ENCODE measurements at regions not wholly inside any gene's neighbourhood (a gene's known extent, or its start where the extent isn't known, plus 50 kb on each side); places are given as distances from the start of the nearest gene placed in this dataset.

- TF ChIP-seq, protein P1, sequence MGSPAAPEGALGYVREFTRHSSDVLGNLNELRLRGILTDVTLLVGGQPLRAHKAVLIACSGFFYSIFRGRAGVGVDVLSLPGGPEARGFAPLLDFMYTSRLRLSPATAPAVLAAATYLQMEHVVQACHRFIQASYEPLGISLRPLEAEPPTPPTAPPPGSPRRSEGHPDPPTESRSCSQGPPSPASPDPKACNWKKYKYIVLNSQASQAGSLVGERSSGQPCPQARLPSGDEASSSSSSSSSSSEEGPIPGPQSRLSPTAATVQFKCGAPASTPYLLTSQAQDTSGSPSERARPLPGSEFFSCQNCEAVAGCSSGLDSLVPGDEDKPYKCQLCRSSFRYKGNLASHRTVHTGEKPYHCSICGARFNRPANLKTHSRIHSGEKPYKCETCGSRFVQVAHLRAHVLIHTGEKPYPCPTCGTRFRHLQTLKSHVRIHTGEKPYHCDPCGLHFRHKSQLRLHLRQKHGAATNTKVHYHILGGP (tag by site-specific recombination; IDR thresholded peaks at IDR 0.05), result no peak
- TF ChIP-seq REST (tag by site-specific recombination; IDR thresholded peaks at IDR 0.05), result no peak
- TF ChIP-seq ZBTB21 (tag by site-specific recombination; IDR thresholded peaks at IDR 0.05), result no peak
- TF ChIP-seq, protein P2, sequence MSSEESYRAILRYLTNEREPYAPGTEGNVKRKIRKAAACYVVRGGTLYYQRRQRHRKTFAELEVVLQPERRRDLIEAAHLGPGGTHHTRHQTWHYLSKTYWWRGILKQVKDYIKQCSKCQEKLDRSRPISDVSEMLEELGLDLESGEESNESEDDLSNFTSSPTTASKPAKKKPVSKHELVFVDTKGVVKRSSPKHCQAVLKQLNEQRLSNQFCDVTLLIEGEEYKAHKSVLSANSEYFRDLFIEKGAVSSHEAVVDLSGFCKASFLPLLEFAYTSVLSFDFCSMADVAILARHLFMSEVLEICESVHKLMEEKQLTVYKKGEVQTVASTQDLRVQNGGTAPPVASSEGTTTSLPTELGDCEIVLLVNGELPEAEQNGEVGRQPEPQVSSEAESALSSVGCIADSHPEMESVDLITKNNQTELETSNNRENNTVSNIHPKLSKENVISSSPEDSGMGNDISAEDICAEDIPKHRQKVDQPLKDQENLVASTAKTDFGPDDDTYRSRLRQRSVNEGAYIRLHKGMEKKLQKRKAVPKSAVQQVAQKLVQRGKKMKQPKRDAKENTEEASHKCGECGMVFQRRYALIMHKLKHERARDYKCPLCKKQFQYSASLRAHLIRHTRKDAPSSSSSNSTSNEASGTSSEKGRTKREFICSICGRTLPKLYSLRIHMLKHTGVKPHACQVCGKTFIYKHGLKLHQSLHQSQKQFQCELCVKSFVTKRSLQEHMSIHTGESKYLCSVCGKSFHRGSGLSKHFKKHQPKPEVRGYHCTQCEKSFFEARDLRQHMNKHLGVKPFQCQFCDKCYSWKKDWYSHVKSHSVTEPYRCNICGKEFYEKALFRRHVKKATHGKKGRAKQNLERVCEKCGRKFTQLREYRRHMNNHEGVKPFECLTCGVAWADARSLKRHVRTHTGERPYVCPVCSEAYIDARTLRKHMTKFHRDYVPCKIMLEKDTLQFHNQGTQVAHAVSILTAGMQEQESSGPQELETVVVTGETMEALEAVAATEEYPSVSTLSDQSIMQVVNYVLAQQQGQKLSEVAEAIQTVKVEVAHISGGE (tag by site-specific recombination; conservative IDR thresholded peaks at IDR 0.05; ENCODE audit: low read depth), result no peak
- TF ChIP-seq, protein P3, sequence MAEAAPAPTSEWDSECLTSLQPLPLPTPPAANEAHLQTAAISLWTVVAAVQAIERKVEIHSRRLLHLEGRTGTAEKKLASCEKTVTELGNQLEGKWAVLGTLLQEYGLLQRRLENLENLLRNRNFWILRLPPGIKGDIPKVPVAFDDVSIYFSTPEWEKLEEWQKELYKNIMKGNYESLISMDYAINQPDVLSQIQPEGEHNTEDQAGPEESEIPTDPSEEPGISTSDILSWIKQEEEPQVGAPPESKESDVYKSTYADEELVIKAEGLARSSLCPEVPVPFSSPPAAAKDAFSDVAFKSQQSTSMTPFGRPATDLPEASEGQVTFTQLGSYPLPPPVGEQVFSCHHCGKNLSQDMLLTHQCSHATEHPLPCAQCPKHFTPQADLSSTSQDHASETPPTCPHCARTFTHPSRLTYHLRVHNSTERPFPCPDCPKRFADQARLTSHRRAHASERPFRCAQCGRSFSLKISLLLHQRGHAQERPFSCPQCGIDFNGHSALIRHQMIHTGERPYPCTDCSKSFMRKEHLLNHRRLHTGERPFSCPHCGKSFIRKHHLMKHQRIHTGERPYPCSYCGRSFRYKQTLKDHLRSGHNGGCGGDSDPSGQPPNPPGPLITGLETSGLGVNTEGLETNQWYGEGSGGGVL (tag by site-specific recombination; IDR thresholded peaks at IDR 0.05), result no peak
- TF ChIP-seq ZNF449 (tag by site-specific recombination; IDR thresholded peaks at IDR 0.05), result peak; percentile 83; the same call in 1 of the 2 replicates
- TF ChIP-seq ZNF341 (tag by site-specific recombination; IDR thresholded peaks at IDR 0.05; ENCODE audit: low read depth), result no peak
- no peak for TF ChIP-seq ZSCAN30 (tag by site-specific recombination; IDR thresholded peaks at IDR 0.05)
- peak; percentile 44; the same call in 1 of the 2 replicates for TF ChIP-seq ZNF843 (tag by site-specific recombination; IDR thresholded peaks at IDR 0.05)
- no peak for TF ChIP-seq ZFP3 (tag by site-specific recombination; IDR thresholded peaks at IDR 0.05; ENCODE audit: low read depth)
- TF ChIP-seq, protein P4, sequence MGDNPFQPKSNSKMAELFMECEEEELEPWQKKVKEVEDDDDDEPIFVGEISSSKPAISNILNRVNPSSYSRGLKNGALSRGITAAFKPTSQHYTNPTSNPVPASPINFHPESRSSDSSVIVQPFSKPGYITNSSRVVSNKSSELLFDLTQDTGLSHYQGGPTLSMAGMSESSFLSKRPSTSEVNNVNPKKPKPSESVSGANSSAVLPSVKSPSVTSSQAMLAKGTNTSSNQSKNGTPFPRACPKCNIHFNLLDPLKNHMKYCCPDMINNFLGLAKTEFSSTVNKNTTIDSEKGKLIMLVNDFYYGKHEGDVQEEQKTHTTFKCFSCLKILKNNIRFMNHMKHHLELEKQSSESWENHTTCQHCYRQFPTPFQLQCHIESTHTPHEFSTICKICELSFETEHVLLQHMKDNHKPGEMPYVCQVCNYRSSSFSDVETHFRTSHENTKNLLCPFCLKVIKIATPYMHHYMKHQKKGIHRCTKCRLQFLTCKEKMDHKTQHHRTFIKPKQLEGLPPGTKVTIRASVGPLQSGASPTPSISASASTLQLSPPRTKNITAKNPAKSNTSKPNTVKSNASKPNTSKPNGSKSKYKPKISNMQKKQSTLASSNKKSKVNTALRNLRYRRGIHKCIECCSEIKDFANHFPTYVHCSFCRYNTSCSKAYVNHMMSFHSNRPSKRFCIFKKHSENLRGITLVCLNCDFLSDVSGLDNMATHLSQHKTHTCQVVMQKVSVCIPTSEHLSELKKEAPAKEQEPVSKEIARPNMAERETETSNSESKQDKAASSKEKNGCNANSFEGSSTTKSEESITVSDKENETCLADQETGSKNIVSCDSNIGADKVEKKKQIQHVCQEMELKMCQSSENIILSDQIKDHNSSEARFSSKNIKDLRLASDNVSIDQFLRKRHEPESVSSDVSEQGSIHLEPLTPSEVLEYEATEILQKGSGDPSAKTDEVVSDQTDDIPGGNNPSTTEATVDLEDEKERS (tag by site-specific recombination; IDR thresholded peaks at IDR 0.05), result no peak
- no peak for TF ChIP-seq SCRT2 (tag by site-specific recombination; IDR thresholded peaks at IDR 0.05)
- TF ChIP-seq ZNF837 (tag by site-specific recombination; IDR thresholded peaks at IDR 0.05), result no peak
- no peak for TF ChIP-seq ZNF792 (tag by site-specific recombination; IDR thresholded peaks at IDR 0.05)
- TF ChIP-seq PRDM2 (tag by site-specific recombination; IDR thresholded peaks at IDR 0.05; ENCODE audit: borderline replicate concordance), result no peak
- no peak for TF ChIP-seq MZF1 (tag by site-specific recombination; IDR thresholded peaks at IDR 0.05; ENCODE audit: borderline replicate concordance)
- no peak for TF ChIP-seq ZNF114 (tag by site-specific recombination; IDR thresholded peaks at IDR 0.05)
Measured at GRCh38 chr1:175845338-175845737, 101.9 kb upstream of the TNR start (continued).
